Adrenal gland (tissue), 5 donors: ENCODE measurements at regions not wholly inside any gene's neighbourhood (a gene's known extent, or its start where the extent isn't known, plus 50 kb on each side); places are given as distances from the start of the nearest gene placed in this dataset.

Experiments used
- POLR2A ChIP-seq, 2 donors: fragments of 450-650 bp; IDR thresholded peaks; one replicate each; pipeline ENCODE4 v1.6.1; 2017; ENCODE audit warnings: antibody characterized with exemption in 2 of 2, mild to moderate bottlenecking in 2 of 2, moderate library complexity in 1 of 2
- TF ChIP-seq, protein P1 (sequence below), 6 experiments: fragments of 450-650 bp in 4 of 6; fragments of 200-600 bp in 2 of 6; sonication (generic) in 1 of 6; IDR thresholded peaks; 1 replicate in 5 of 6; 2 replicates in 1 of 6; pipeline versions ENCODE4 v1.5.1 to v1.8.0; 2016 to 2021; ENCODE audit warnings: antibody characterized with exemption in 6 of 6, mild to moderate bottlenecking in 2 of 6, moderate library complexity in 1 of 6
- donor health status: DM: no; HTN: no; CAD: no.

DNA sequence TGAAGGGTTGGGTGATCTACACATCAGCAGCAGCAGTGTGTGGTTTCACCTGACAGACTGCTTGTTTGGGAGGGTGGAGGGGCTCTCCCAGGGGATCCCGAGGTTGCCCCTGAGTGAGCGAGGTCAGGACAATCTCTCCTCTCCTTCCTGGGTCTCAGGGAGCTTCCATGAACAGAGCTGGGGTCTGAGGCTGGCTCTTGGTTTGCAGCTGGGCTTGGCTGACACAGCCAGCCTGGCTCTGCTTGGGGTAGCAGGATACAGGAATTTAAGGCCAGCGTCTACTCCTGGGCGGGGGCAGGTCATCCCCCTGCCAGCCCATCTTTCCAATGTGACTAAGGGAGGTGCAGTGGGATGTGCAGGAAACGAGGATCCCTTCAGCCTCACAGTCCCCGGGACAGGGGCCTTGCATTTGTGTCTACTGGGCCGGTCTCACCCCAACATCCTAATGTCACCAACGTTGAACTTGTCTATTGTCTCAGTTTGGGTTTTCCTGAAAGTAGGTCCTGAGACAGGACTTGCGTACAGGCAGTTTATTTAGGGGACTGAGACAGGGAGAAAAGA, 262.6 kb upstream of the HDAC4 start:
- TF ChIP-seq, protein P1, sequence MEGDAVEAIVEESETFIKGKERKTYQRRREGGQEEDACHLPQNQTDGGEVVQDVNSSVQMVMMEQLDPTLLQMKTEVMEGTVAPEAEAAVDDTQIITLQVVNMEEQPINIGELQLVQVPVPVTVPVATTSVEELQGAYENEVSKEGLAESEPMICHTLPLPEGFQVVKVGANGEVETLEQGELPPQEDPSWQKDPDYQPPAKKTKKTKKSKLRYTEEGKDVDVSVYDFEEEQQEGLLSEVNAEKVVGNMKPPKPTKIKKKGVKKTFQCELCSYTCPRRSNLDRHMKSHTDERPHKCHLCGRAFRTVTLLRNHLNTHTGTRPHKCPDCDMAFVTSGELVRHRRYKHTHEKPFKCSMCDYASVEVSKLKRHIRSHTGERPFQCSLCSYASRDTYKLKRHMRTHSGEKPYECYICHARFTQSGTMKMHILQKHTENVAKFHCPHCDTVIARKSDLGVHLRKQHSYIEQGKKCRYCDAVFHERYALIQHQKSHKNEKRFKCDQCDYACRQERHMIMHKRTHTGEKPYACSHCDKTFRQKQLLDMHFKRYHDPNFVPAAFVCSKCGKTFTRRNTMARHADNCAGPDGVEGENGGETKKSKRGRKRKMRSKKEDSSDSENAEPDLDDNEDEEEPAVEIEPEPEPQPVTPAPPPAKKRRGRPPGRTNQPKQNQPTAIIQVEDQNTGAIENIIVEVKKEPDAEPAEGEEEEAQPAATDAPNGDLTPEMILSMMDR (IDR thresholded peaks at IDR 0.05) = no peak
- TF ChIP-seq POLR2A (IDR thresholded peaks at IDR 0.05) = no peak
